ENCODE measurements at regions not wholly inside any gene's neighbourhood (a gene's known extent, or its start where the extent isn't known, plus 50 kb on each side); places are given as distances from the start of the nearest gene placed in this dataset.

DNA sequence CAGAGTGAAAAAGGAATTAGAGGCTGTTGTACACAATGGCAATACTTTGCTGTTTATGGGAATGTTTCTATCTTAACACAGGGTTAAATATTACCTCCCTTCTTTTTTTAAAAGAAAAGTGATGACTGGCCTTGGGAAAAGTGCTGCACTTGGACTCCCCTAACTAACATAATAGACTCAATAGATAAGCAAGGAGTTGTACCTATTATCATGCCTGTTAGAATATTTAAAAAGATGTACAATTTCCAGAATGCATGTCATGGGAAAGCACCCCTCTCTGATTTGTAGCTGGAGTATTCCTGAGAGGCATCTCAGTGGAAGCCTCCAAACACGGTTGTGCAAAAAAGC, 79.3 kb upstream of the GPC6 start:
- H3K9me2 ChIP-seq (replicated peaks; ENCODE audit: insufficient read depth, low read length): no peaks in the 10 kb centered on the region
- no peak overlapping the region for H3K4me2 ChIP-seq (ENCODE audit: low read depth, low read length, poor library complexity, severe bottlenecking)
- H3K4me1 ChIP-seq (ENCODE audit: low read length): no peaks in the 10 kb centered on the region
- H3K36me3 ChIP-seq (ENCODE audit: insufficient read depth, low read length): no peaks in the 10 kb centered on the region
- H2AFZ ChIP-seq (ENCODE audit: low read length): no peak overlapping the region
- H3K27me3 ChIP-seq (ENCODE audit: low read length): no peaks in the 10 kb centered on the region
- H3K9ac ChIP-seq (ENCODE audit: low read length): no peak overlapping the region
- H3K27ac ChIP-seq (ENCODE audit: low read length): no peak overlapping the region
- DNase-seq: no peak
- H3K79me2 ChIP-seq (ENCODE audit: low read length): no peaks in the 10 kb centered on the region
- H3K4me3 ChIP-seq (ENCODE audit: low read length): no peak overlapping the region
- peaks cover 27% of the 10 kb centered on the region for H3K9me3 ChIP-seq (ENCODE audit: low read length)
- H4K20me1 ChIP-seq (ENCODE audit: insufficient read depth, low read depth, low read length): no peaks in the 10 kb centered on the region

DNA sequence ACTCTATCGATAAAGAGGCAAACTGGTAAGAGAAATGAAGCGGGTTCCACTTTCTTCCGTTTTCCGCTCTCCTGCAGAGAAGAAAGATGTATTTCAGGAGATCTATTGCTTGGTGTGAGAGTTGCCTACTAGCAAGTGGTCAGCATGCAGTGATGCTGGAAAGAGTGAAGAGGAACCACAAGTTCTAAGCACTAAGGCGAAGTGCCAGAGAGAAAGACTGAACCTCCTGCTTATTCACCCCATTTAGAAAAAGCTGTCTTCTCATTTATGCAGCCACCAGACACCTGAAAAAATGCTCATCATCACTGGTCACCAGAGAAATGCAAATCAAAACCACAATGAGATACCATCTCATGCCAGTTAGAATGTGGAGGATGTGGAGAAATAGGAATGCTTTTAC, 78.7 kb upstream of the GPC6 start:
- H3K9me2 ChIP-seq (replicated peaks; ENCODE audit: insufficient read depth, low read length): no peaks in the 10 kb centered on the region
- peaks cover 26% of the 10 kb centered on the region for H3K9me3 ChIP-seq (ENCODE audit: low read length)
- H3K79me2 ChIP-seq (ENCODE audit: low read length): no peaks in the 10 kb centered on the region
- H3K27me3 ChIP-seq (ENCODE audit: low read length): no peaks in the 10 kb centered on the region
- H3K36me3 ChIP-seq (ENCODE audit: insufficient read depth, low read length): no peaks in the 10 kb centered on the region
- no peaks in the 10 kb centered on the region for H3K4me1 ChIP-seq (ENCODE audit: low read length)
- H3K4me2 ChIP-seq (ENCODE audit: low read depth, low read length, poor library complexity, severe bottlenecking): no peak overlapping the region
- no peak overlapping the region for H3K9ac ChIP-seq (ENCODE audit: low read length)
- no peak overlapping the region for H3K27ac ChIP-seq (ENCODE audit: low read length)
- DNase-seq: no peak
- no peak overlapping the region for H3K4me3 ChIP-seq (ENCODE audit: low read length)
- no peak overlapping the region for H2AFZ ChIP-seq (ENCODE audit: low read length)
- H4K20me1 ChIP-seq (ENCODE audit: insufficient read depth, low read depth, low read length): no peaks in the 10 kb centered on the region

DNA sequence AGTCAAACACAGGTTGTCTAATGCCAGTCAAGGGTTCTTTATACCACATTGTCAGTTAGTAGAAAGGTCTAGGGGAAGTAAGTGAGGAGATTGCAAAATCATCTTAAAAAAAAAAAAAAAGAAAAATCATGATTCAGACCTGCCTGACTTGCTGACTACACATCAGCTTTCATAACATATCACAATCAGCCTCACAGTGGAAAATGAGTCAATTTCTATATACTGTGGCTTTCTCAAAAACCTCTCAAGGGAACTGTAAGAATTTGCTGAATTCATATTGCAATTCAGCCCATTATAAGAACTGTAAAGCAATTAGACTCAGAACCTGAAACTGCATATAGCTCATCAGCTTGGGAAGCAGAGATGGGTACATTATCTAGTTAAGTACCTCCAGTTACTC, 75.3 kb upstream of the GPC6 start:
- H3K36me3 ChIP-seq (ENCODE audit: insufficient read depth, low read length): no peaks in the 10 kb centered on the region
- no peaks in the 10 kb centered on the region for H3K27me3 ChIP-seq (ENCODE audit: low read length)

DNA sequence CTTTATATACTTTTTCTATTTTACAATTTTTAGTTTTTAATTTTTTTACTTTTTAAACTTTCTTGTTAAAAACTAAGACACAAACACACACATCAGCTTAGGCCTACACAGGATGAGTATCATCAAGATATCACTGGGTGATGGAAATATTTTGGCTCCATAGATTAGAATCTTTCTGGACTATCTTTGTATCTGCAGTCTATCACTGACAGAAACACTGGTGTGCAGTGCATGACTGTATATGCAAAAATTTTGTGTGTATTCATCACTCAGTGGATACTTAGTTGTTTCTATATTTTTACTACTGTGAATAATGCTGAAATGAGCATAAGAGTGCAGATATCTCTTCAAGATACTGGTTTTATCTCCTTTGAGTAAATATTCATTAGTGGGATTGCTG, 68.0 kb upstream of the GPC6 start:
- H3K9me3 ChIP-seq (ENCODE audit: low read length): peaks cover 40% of the 10 kb centered on the region
- H3K9me2 ChIP-seq (replicated peaks; ENCODE audit: insufficient read depth, low read length): no peaks in the 10 kb centered on the region
- H3K4me1 ChIP-seq (ENCODE audit: low read length): no peaks in the 10 kb centered on the region
- no peaks in the 10 kb centered on the region for H3K79me2 ChIP-seq (ENCODE audit: low read length)
- H3K36me3 ChIP-seq (ENCODE audit: insufficient read depth, low read length): no peaks in the 10 kb centered on the region
- no peak overlapping the region for H3K4me3 ChIP-seq (ENCODE audit: low read length)
- H2AFZ ChIP-seq (ENCODE audit: low read length): no peak overlapping the region
- H3K4me2 ChIP-seq (ENCODE audit: low read depth, low read length, poor library complexity, severe bottlenecking): no peak overlapping the region
- no peaks in the 10 kb centered on the region for H4K20me1 ChIP-seq (ENCODE audit: insufficient read depth, low read depth, low read length)
- no peaks in the 10 kb centered on the region for H3K27me3 ChIP-seq (ENCODE audit: low read length)
- no peak for DNase-seq
- no peak overlapping the region for H3K27ac ChIP-seq (ENCODE audit: low read length)
- H3K9ac ChIP-seq (ENCODE audit: low read length): no peak overlapping the region

More for the DNA sequence above, 75.3 kb upstream of the GPC6 start:
- H2AFZ ChIP-seq (ENCODE audit: low read length): no peak overlapping the region
- H3K27ac ChIP-seq (ENCODE audit: low read length): no peak overlapping the region
- H3K4me2 ChIP-seq (ENCODE audit: low read depth, low read length, poor library complexity, severe bottlenecking): no peak overlapping the region
- peaks cover 28% of the 10 kb centered on the region for H3K9me3 ChIP-seq (ENCODE audit: low read length)
- H3K9ac ChIP-seq (ENCODE audit: low read length): no peak overlapping the region
- H3K4me3 ChIP-seq (ENCODE audit: low read length): no peak overlapping the region
- no peaks in the 10 kb centered on the region for H3K9me2 ChIP-seq (replicated peaks; ENCODE audit: insufficient read depth, low read length)
- no peaks in the 10 kb centered on the region for H3K79me2 ChIP-seq (ENCODE audit: low read length)
- no peaks in the 10 kb centered on the region for H4K20me1 ChIP-seq (ENCODE audit: insufficient read depth, low read depth, low read length)
- H3K4me1 ChIP-seq (ENCODE audit: low read length): no peaks in the 10 kb centered on the region
- no peak for DNase-seq

DNA sequence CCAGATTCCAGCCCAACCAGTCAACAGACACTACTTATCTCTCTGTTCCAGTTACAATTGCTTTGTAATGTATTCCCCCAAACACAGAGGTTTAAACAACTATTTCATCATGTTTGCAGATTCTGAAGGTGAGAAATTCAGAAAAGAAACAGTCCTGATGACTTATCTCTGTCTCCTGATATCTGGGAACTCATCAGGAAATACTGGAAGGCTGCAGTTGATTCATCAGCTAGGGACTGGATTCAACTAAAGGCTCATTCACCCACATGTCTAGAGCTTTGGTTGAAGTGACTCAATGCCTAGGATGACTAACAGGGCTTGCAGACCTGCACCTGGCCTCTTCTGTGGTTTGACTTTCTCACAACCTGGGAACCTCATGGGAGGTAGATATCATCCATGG, 56.6 kb upstream of the GPC6 start:
- no peak overlapping the region for H3K4me3 ChIP-seq (ENCODE audit: low read length)
- H3K9me2 ChIP-seq (replicated peaks; ENCODE audit: insufficient read depth, low read length): no peaks in the 10 kb centered on the region
- no peaks in the 10 kb centered on the region for H3K36me3 ChIP-seq (ENCODE audit: insufficient read depth, low read length)
- H3K4me1 ChIP-seq (ENCODE audit: low read length): no peaks in the 10 kb centered on the region
- H3K79me2 ChIP-seq (ENCODE audit: low read length): no peaks in the 10 kb centered on the region
- H3K4me2 ChIP-seq (ENCODE audit: low read depth, low read length, poor library complexity, severe bottlenecking): no peak overlapping the region
- H2AFZ ChIP-seq (ENCODE audit: low read length): no peak overlapping the region
- no peak for DNase-seq
- peaks cover 25% of the 10 kb centered on the region for H3K9me3 ChIP-seq (ENCODE audit: low read length)
- H4K20me1 ChIP-seq (ENCODE audit: insufficient read depth, low read depth, low read length): no peaks in the 10 kb centered on the region
- no peaks in the 10 kb centered on the region for H3K27me3 ChIP-seq (ENCODE audit: low read length)
- H3K27ac ChIP-seq (ENCODE audit: low read length): no peak overlapping the region
- no peak overlapping the region for H3K9ac ChIP-seq (ENCODE audit: low read length)

DNA sequence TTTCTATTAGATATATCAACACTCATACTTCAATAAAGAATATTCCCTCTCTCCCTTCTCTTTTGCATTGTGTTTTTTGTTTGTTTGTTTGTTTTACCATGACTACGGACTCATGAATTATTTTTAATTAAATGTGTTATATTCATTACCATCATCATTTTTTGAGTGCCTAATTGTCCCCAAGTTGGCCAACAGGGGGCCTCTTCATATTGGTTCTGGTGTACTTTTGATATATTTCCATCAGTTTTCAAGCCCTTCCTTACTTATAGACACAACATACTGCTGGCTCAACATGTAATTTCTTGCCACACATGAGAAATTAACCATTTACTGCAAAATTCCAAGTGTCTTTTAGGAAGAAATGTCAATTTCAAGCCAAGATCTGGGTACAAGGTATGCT, 54.5 kb upstream of the GPC6 start:
- Histone ChIP-seq H3K4me3 (ENCODE audit: low read length) (no peak overlapping the region), H3K9ac (ENCODE audit: low read length) (no peak overlapping the region), H3K9me3 (ENCODE audit: low read length) (peaks cover 30% of the 10 kb centered on the region), H3K9me2 (replicated peaks; ENCODE audit: insufficient read depth, low read length) (no peaks in the 10 kb centered on the region), H3K4me1 (ENCODE audit: low read length) (no peaks in the 10 kb centered on the region), H2AFZ (ENCODE audit: low read length) (no peak overlapping the region), H4K20me1 (ENCODE audit: insufficient read depth, low read depth, low read length) (no peaks in the 10 kb centered on the region), H3K36me3 (ENCODE audit: insufficient read depth, low read length) (no peaks in the 10 kb centered on the region), H3K4me2 (ENCODE audit: low read depth, low read length, poor library complexity, severe bottlenecking) (no peak overlapping the region), H3K79me2 (ENCODE audit: low read length) (no peaks in the 10 kb centered on the region), H3K27ac (ENCODE audit: low read length) (no peak overlapping the region), H3K27me3 (ENCODE audit: low read length) (no peaks in the 10 kb centered on the region)
- peak; percentile 41 for DNase-seq

DNA sequence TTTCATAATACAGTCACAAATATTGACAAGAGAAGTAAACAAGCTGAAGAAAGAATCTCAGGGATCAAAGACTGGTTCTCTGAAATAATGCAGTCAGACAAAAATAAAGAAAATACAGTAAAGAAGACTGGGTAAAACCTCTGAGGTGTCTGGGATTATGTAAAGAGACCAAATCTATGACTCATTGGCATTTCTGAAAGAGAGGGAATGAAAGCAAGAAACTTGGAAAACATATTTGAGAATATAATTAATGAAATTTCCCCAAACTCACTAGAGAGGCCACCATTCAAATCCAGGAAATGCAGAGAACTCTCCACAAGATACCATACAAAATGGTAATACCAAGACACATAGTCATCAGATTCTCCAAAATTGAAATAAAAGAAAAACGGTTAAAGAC, 53.0 kb upstream of the GPC6 start:
- no peaks in the 10 kb centered on the region for H4K20me1 ChIP-seq (ENCODE audit: insufficient read depth, low read depth, low read length)
- H3K4me3 ChIP-seq (ENCODE audit: low read length): no peak overlapping the region

DNA sequence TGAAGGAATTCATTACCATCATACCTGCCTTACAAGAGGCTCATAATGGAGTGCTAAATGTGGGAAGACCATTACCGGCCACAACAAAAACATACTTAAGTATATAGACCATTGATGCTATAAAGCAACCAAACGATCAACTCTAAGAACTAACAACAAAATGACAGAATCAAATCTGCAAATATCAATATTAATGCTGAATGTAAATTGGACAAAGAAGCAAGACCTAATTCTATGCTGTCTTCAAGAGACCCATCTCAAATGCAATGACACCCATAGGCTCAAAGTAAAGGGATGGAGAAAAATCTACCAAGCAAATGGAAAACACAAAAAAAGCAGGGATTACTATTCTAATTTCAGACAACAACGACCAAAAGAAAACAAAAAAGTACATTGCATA, 52.3 kb upstream of the GPC6 start:
- no peaks in the 10 kb centered on the region for H4K20me1 ChIP-seq (ENCODE audit: insufficient read depth, low read depth, low read length)
- H2AFZ ChIP-seq (ENCODE audit: low read length): no peak overlapping the region
- H3K9ac ChIP-seq (ENCODE audit: low read length): no peak overlapping the region
- H3K4me2 ChIP-seq (ENCODE audit: low read depth, low read length, poor library complexity, severe bottlenecking): no peak overlapping the region
- peaks cover 30% of the 10 kb centered on the region for H3K9me3 ChIP-seq (ENCODE audit: low read length)
- no peaks in the 10 kb centered on the region for H3K27me3 ChIP-seq (ENCODE audit: low read length)
- no peaks in the 10 kb centered on the region for H3K4me1 ChIP-seq (ENCODE audit: low read length)
- H3K4me3 ChIP-seq (ENCODE audit: low read length): no peak overlapping the region
- no peaks in the 10 kb centered on the region for H3K36me3 ChIP-seq (ENCODE audit: insufficient read depth, low read length)
- no peaks in the 10 kb centered on the region for H3K9me2 ChIP-seq (replicated peaks; ENCODE audit: insufficient read depth, low read length)
- H3K27ac ChIP-seq (ENCODE audit: low read length): no peak overlapping the region
- H3K79me2 ChIP-seq (ENCODE audit: low read length): no peaks in the 10 kb centered on the region
- no peak for DNase-seq

More for the DNA sequence above, 53.0 kb upstream of the GPC6 start:
- Histone ChIP-seq H3K9ac (ENCODE audit: low read length) (no peak overlapping the region), H3K36me3 (ENCODE audit: insufficient read depth, low read length) (no peaks in the 10 kb centered on the region), H3K9me3 (ENCODE audit: low read length) (peaks cover 30% of the 10 kb centered on the region), H3K27ac (ENCODE audit: low read length) (no peak overlapping the region), H3K27me3 (ENCODE audit: low read length) (no peaks in the 10 kb centered on the region), H3K79me2 (ENCODE audit: low read length) (no peaks in the 10 kb centered on the region), H2AFZ (ENCODE audit: low read length) (no peak overlapping the region), H3K4me2 (ENCODE audit: low read depth, low read length, poor library complexity, severe bottlenecking) (no peak overlapping the region), H3K4me1 (ENCODE audit: low read length) (no peaks in the 10 kb centered on the region), H3K9me2 (replicated peaks; ENCODE audit: insufficient read depth, low read length) (no peaks in the 10 kb centered on the region)
- no peak for DNase-seq
